ENCODE measurements at regions not wholly inside any gene's neighbourhood (a gene's known extent, or its start where the extent isn't known, plus 50 kb on each side); places are given as distances from the start of the nearest gene placed in this dataset.

DNA sequence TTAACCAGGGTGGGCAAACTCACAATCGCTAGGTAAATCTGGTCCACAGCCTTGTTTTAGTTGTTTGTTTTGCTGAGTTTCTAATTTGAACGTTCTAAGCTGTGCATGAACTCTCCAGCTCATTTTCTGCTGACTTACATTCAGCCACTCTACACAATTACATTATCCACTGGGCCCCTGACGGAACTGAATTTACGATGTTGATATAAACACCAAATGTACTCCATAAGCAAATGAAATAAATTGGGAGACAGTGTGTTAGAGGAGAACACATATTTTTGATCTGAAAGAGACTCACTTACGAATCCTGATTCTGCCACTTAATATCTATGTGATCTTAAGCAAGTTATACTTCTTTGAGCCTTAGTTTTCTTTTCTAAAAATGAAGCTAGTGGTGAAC lies 393.4 kb downstream of the ZNF608 start:
- Histone ChIP-seq H3K27me3 (ENCODE audit: control insufficient read depth in 2 of 2, insufficient read depth in 2 of 2, low read length in 2 of 2) (no peaks in the 10 kb centered on the region), H3K4me3 (replicated peaks in 1 of 3; ENCODE audit: low read depth in 2 of 3, low read length in 3 of 3) (no peak overlapping the region), H3K79me2 (ENCODE audit: insufficient read depth, low read length) (no peaks in the 10 kb centered on the region), H3K9ac (ENCODE audit: insufficient read depth, low read length, poor library complexity, severe bottlenecking) (no peak overlapping the region), H3K4me1 (ENCODE audit: control insufficient read depth in 1 of 2, insufficient read depth in 2 of 2, low read length in 2 of 2) (no peaks in the 10 kb centered on the region), H3K36me3 (replicated peaks in 1 of 2; ENCODE audit: control insufficient read depth in 1 of 2, insufficient read depth in 2 of 2, low read length in 2 of 2) (no peaks in the 10 kb centered on the region), H3K27ac (ENCODE audit: low read depth in 1 of 2, low read length in 2 of 2) (no peak overlapping the region), H3K4me2 (replicated peaks; ENCODE audit: extremely low read depth, low read length, poor library complexity, severe bottlenecking) (no peak overlapping the region), H2AFZ (ENCODE audit: insufficient read depth, low read depth, low read length, poor library complexity, severe bottlenecking) (no peak overlapping the region), H4K20me1 (ENCODE audit: insufficient read depth, low read length) (no peaks in the 10 kb centered on the region), H3K9me3 (replicated peaks in 1 of 2; ENCODE audit: control insufficient read depth in 1 of 2, insufficient read depth in 1 of 2, low read length in 2 of 2) (no peaks in the 10 kb centered on the region)
- no CpG with 5 or more reads among the region's 5 CpGs for WGBS (ENCODE audit: insufficient coverage)
- H3K4me3 Mint-ChIP-seq, result no peak overlapping the region
- H3K4me1 Mint-ChIP-seq, result no peaks in the 10 kb centered on the region
- no peak for DNase-seq
- intact Hi-C loops (cut with micrococcal nuclease), result no loop called here
- no peaks in the 10 kb centered on the region for H3K36me3 Mint-ChIP-seq
- H3K27me3 Mint-ChIP-seq (ENCODE audit: low read depth in 3 of 3), result no peaks in the 10 kb centered on the region
- no peak overlapping the region for H3K27ac Mint-ChIP-seq
- H3K9me3 Mint-ChIP-seq, result peaks cover 3 to 10% (median 7%) of the 10 kb centered on the region in 7 donors
- TF ChIP-seq, protein P1, sequence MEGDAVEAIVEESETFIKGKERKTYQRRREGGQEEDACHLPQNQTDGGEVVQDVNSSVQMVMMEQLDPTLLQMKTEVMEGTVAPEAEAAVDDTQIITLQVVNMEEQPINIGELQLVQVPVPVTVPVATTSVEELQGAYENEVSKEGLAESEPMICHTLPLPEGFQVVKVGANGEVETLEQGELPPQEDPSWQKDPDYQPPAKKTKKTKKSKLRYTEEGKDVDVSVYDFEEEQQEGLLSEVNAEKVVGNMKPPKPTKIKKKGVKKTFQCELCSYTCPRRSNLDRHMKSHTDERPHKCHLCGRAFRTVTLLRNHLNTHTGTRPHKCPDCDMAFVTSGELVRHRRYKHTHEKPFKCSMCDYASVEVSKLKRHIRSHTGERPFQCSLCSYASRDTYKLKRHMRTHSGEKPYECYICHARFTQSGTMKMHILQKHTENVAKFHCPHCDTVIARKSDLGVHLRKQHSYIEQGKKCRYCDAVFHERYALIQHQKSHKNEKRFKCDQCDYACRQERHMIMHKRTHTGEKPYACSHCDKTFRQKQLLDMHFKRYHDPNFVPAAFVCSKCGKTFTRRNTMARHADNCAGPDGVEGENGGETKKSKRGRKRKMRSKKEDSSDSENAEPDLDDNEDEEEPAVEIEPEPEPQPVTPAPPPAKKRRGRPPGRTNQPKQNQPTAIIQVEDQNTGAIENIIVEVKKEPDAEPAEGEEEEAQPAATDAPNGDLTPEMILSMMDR (IDR thresholded peaks at IDR 0.05), result no peak

DNA sequence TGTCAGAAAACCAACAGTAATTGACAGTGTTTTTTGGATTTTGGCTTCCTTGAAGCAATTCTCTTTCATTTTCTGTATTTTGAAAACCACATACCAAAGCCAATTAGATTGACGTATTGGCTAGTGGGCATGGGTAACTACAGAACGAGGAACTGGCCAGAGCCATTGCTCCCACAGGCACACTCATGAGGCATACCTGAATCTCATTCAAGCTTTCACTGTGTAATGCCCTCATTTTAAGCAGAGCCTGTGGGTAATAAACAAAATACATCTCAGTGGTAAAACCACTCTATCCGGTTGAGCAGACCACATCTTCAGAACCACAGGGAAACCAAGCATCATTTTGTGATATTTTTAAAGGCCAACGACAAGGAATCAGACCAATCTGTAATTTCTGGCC lies 394.1 kb downstream of the ZNF608 start:
- no peak overlapping the region for H3K4me3 Mint-ChIP-seq
- H3K27me3 ChIP-seq (ENCODE audit: control insufficient read depth in 2 of 2, insufficient read depth in 2 of 2, low read length in 2 of 2), result no peaks in the 10 kb centered on the region
- TF ChIP-seq, protein P1 (IDR thresholded peaks at IDR 0.05), result no peak
- H2AFZ ChIP-seq (ENCODE audit: insufficient read depth, low read depth, low read length, poor library complexity, severe bottlenecking), result no peak overlapping the region
- WGBS (ENCODE audit: insufficient coverage), result 18% methylated on average over 2 of the region's 4 CpGs
- intact Hi-C loops (cut with micrococcal nuclease), result no loop called here
- no peak overlapping the region for H3K27ac ChIP-seq (ENCODE audit: low read depth in 1 of 2, low read length in 2 of 2)
- no peak for DNase-seq
- no peaks in the 10 kb centered on the region for H4K20me1 ChIP-seq (ENCODE audit: insufficient read depth, low read length)
- no peak overlapping the region for H3K4me2 ChIP-seq (replicated peaks; ENCODE audit: extremely low read depth, low read length, poor library complexity, severe bottlenecking)
- no peaks in the 10 kb centered on the region for H3K9me3 ChIP-seq (replicated peaks in 1 of 2; ENCODE audit: control insufficient read depth in 1 of 2, insufficient read depth in 1 of 2, low read length in 2 of 2)
- no peaks in the 10 kb centered on the region for H3K27me3 Mint-ChIP-seq (ENCODE audit: low read depth in 3 of 3)
- no peak overlapping the region for H3K27ac Mint-ChIP-seq
- H3K4me1 ChIP-seq (ENCODE audit: control insufficient read depth in 1 of 2, insufficient read depth in 2 of 2, low read length in 2 of 2), result no peaks in the 10 kb centered on the region
- H3K4me3 ChIP-seq (replicated peaks in 1 of 3; ENCODE audit: low read depth in 2 of 3, low read length in 3 of 3), result no peak overlapping the region
- peaks cover 1 to 9% (median 5%) of the 10 kb centered on the region in 7 donors for H3K9me3 Mint-ChIP-seq
- no peaks in the 10 kb centered on the region for H3K4me1 Mint-ChIP-seq
- no peaks in the 10 kb centered on the region for H3K36me3 Mint-ChIP-seq
- H3K9ac ChIP-seq (ENCODE audit: insufficient read depth, low read length, poor library complexity, severe bottlenecking), result no peak overlapping the region
- H3K36me3 ChIP-seq (replicated peaks in 1 of 2; ENCODE audit: control insufficient read depth in 1 of 2, insufficient read depth in 2 of 2, low read length in 2 of 2), result no peaks in the 10 kb centered on the region
- H3K79me2 ChIP-seq (ENCODE audit: insufficient read depth, low read length), result no peaks in the 10 kb centered on the region

All from CD14-positive monocyte (primary cell).